ENCODE measurements at regions not wholly inside any gene's neighbourhood (a gene's known extent, or its start where the extent isn't known, plus 50 kb on each side); places are given as distances from the start of the nearest gene placed in this dataset.
"Not testable (repeated sequence)": the region's sequence is repeated elsewhere in the genome, so short reads cannot be mapped to it uniquely, and the experiment has no call there.

DNA sequence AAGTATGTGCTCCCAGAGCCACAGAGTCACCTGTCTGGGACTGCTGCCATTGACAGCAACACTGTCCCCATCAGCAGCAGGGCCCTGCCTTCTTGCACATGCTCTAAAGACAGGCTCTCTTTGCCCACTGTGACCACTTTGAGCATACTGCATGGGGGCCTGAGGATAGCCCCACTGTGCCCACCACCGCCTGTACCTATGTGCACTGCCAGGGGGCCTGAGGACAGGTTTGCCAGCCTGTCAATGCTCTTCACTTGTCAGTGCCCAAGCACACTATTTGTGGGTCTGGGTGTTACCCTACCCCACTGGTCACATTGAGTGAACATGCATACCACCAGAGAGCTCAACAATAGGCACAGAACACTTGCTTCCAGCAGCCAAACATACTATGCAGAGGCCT, 1137.0 kb upstream of the FANCL start:
- no peak for DNase-seq

DNA sequence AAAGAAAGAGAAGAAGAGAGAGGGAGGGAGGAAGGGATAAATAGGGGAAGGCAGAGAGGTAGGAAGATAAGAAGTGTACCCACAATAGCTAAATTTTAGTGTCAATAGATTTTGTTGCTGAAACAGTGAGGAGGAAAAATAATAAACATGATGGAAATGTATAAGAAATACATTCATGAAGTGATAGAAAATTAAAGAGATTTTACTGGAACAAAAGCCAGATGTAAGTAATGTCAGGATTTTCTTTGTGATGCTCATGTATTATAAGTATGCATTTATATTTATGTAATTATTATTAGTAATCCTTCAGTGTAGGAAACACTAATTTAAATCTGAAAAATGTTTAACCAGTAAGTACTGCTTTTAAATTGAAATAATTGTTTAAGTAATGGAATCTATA, 1125.2 kb upstream of the FANCL start:
- no peak for DNase-seq

DNA sequence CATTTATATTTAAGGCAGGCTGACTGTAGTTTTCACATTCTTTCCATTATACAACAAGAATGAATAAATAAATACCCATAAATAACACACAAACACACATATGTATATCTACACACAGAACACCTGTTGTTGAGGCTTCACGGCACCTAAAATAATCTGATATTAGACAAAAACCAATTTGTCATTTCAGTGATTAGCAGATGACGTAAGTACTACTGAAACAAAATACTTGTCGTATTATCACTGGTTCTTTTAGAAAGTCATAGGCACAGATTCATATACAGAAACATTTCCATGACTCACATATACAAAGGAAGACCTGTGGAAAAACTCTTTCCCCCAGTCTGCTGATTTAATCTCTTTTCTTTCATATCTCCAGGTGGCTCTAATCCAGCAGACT, 1113.4 kb upstream of the FANCL start:
- no peak for DNase-seq

DNA sequence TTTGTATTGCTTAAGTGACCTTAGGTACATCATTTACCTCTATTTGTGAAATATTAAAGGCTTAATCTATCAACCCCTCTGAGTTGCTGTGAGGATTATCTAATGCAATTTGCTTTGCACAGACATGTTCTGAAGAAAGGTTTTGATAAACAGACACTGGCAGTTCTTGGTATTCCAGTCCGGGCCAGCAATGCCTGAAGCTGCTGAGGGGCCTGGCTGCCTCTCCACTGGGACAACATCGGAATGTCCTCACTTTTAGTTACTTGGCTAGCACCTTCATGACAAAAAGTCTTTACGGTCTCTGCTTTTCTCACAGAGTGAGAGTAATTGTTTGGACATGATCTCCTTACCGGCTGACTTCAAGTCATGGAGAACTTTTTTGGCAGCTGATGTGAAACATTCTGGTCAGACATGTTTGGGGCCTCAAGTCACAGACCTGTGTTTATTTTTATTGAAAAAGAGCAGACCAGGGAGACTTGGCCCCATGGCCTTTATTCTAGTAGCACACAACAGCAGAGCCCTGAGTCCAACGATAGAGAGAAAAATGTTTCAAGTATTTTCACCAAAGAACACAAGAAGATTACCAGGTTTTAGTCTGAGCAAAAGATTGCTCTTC, 1112.3 kb upstream of the FANCL start:
- no peak for DNase-seq

DNA sequence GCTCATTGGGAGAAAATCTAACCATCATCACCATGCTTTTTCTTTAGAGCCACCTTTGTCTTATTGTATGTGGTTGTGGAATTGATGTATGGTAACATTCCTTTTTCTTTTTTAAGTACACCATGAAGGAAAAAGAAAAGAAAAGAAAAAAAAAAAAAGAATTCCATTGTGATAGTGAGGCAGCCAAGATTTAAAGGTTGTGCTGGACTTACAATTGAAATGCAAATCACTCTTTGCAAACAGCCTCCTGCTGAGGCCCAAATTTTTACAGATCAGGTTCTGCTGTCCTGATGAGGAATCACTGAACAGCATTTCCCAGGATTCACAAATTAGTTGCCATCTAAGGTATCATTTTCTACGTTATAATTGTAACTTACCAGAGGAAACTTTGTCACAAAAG, 1101.0 kb upstream of the FANCL start:
- no peak for DNase-seq

DNA sequence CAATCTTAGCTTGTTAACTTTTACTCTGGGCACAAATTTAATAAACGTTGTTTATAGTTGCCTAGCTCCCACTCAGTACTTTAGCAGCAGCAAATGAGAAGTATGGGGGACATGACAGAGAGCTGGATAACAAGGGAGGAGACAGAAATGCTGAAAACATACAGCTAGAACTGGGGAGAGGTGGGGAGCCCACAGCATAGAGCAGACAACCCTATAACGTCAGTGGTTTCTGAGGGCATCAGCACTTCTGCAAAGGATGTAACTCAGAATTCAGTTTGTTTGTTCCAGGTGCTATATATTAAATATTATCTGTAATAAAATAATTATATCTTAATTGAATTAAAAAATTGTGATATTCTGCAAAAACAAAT, 1098.7 kb upstream of the FANCL start:
- DNase-seq: no peak

DNA sequence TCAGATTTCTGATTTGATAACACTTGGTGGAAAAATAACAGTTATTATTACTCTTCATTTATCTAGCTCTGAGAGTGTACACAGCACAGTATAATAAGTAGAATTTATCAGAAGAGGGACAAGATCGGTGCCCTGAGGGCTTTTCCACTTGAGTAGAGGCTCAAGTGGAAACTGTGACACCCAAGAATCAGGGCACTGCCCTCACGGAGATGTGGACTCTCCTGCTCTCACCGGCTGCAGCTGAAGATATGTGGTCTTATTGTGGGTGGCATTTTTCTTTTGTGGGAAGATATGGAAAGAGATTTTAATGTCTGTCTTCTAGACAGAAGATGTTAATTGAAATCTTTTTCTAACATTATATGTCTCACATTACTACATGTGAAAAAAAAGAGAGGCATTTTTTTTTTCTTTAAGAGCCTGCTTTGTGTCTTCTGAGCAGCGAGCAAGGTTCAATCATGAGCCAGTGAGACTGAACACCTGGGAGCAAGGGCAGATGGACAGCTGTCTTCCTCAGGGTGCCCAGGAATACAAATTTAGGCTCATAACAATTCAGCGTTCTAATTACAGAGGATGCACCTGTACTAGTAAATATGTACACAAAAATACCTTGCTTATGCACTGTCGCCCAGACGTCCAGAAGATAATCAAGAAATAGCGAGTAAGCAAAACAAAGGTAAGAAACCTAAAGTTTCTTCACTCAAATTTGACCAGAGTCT, 1098.2 kb upstream of the FANCL start:
- peak; percentile 56 for DNase-seq

DNA sequence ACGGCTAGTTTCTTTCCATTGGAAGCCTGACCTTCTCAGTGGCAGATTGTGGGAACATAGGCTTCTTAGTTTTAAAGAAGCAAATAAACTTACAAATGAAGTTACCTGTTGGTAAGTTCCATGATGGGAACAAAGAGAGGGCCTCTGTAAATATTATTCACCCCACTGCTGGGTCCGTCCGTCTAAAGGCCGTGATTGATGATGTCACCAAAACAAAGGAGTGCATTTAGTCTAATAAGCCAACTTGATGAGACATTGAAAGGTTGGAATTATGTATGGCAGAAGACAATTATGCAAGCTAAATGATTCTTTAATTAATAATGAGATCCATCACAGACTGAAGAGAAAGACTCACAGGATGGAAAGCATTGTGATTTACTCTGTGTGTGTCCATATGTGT, 1091.9 kb upstream of the FANCL start:
- DNase-seq: no peak

DNA sequence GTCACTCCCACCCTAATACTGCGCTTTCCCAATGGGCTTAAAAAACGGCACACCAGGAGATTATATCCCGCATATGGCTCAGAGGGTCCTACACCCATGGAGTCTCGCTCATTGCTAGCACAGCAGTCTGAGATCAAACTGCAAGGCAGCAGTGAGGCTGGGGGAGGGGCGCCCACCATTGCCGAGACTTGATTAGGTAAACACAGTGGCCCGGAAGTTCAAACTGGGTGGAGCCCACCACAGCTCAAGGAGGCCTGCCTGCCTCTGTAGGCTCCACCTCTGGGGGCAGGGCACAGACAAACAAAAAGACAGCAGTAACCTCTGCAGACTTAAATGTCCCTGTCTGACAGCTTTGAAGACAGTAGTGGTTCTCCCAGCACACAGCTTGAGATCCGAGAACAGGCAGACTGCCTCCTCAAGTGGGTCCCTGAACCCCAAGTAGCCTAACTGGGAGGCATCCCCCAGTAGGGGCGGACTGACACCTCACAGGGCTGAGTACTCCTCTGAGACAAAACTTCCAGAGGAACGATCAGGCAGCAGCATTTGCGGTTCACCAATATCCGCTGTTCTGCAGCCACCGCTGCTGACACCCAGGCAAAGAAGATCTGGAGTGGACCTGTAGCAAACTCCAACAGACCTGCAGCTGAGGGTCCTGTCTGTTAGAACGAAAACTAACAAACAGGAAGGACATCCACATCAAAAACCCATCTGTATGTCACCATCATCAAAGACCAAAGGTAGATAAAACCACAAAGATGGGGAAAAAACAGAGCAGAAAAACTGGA, 1085.6 kb upstream of the FANCL start:
- not testable (repeated sequence) for DNase-seq

DNA sequence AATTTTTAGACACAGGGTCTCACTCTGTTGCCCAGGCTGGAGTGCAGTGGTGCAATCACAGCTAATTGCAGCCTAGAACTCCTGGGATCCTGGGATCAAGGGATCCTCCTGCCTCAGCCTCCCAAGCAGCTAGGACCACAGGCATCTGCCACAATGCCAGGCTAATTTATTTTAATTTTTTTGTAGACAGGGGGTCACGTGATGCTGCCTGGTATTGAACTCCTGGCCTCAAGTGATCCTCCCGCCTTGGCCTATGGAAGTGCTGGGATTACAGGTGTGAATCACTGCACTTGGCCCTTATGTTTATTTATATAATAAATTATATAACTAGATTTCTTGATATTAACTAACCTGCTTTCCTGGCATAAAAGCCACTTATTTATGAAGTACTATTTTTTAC, 1081.7 kb upstream of the FANCL start:
- no peak for DNase-seq

DNA sequence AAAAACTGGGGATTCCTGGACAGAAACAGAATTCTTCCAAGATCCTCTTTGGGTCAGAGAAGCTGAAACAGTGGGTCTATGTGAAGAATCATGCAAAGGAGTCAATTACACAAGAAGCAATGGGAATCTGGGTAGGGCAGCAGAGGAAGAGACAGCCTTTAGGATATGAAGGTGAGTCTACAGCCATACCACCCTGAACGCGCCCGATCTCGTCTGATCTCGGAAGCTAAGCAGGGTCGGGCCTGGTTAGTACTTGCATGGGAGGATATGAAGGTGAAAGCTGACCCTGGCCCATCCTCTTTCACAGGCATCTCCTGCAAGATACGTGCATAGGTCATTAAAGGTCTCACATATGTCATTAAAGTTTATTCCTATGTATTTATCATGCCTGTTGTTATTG, 1080.9 kb upstream of the FANCL start:
- no peak for DNase-seq

DNA sequence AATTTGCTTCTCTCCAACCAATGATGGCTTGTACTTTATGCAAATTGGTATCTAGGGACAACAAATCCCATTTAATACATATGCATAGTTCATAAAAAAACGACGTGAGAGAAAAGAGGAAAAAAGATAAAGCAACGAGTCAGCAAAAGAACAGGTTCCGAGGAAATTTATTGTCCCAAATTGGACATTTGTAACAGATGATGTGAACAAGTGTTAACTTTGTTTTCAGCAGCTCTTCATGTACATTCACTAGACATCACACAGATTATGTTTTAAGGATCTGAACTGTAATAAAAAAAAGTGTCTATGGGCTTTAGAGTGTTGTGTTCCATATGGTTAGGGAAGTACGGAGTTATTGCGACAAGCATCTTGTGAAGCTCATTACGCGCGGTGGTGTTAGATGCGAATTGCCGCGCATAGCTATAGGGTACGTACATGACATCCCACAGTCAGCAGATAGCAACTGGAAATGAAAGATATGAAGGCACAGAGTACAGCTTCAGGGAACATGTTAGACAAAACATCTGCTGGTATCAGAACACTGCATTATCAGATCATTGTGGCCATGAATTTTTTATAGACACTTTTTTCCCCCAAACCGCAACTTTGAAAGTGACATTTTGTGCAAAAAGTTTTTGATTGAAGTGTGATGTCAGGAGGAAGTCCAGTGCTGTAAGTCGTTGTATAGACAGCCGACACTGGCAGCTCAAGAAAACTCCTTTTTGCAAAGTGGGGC, 1073.1 kb upstream of the FANCL start:
- DNase-seq: no peak

DNA sequence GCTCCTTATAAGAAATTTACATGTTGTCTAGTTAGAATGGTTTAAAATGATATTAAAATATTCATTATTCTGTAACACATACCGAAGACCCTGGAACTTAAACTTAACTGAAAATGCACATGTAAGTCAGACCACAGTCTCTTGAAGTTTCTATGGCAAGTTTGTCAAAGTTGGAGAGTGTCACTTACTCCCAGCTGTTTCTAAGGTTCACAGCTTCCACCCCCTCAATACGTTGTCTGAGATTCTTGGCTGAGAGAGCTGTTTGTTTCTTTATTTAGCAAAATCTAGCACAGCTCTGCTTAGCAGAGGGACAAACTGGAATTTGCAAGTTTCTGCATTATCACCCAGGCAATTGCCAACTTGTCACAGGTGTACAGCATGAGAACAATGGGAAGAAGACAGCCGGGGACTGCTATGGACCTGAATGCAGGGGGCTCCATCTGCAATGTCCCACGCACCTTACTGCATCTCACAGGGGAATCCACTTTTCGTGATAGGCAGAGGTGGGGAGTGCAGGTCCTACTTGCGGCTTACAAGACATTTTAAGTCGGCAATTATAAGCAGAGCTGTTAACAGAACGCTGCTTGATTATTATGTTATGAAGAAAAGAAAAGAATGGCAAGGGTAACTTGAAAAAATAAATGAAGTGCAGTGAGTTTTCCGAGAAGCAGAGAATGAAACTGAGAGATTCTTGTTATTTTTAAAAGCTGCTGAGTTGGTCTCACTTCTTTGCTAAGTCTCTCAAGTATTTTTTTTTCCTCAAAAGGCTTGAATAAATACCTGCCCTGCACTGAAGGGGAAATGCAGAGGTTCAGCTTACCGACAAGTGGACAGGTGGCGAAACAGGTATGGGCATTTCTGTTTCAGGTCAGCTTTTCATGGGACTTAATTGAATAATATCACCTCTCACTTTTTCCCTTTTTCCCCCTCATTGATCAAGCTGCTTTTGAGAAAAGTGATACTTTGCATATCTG, 1072.1 kb upstream of the FANCL start:
- DNase-seq: no peak

DNA sequence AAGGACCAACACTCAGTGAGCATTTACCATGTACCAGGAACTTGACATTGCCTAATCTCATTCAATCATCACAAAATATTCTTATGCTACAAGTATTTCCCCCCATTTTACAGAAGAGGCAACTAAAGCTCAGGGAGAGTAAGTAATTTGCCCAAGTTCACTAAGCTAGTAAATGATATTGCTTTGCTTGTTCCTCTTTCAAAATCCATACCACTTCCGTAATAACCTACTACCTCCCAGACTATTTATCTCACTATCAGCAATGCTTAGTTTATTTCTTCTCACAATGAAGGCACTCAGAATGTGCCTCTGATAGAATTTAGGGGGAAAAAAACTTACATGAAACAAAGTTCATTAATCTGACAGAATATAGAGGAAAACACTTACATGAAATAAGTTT, 1070.9 kb upstream of the FANCL start:
- DNase-seq: no peak

DNA sequence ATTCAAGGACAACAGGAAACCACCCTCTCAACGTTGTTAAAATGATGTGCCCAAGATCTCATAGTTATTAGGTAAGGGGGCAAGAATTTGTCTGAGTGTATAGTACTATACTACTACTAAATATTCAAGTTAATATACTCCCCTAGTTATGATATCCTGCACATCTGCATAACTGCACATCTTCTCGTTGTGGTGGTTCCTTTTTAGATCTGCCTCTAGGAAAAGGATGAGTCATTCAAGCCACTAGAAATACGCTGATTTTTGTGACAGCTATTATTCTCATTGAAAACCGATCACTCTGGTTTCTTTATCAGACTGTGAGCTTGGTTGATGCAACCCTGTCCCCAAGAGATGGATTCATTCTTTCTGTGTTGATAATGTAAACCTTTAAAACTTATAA, 1067.0 kb upstream of the FANCL start:
- no peak for DNase-seq

DNA sequence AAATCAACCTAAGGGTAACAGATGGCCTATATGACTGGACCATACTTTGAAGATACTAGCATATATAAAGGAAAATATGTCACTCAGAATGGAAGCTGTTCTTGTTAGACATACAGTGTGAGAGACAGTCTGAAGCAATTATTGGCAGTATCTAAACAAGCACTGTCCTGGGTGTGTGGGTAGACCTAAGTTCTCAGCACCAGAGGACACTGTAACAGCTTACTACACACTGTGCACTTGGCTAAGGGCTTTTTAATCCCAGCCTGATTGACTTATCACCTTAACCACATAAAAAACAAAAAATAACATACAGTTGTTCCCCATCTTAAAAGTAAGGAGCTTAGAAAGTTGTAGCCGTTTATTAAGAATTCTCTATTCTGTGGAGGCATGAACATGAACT, 1066.1 kb upstream of the FANCL start:
- DNase-seq: no peak

DNA sequence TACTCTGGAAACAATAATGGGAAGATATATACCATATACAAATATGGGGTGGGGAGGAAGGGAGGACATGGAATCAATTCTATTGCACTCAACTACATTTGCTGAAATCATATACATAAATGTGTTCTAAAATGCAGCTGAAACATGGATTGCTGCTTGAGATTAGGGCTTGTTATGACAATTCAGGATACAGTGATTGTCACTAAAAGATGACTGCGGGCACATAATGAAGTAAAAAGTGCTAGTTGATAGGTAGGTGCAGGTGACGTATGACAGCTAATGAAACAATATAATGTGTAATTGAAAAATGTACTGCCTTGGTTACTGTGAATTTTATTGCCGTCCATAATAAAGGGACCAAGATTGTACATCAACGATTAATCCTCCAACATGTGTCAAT, 1062.1 kb upstream of the FANCL start:
- DNase-seq: no peak

DNA sequence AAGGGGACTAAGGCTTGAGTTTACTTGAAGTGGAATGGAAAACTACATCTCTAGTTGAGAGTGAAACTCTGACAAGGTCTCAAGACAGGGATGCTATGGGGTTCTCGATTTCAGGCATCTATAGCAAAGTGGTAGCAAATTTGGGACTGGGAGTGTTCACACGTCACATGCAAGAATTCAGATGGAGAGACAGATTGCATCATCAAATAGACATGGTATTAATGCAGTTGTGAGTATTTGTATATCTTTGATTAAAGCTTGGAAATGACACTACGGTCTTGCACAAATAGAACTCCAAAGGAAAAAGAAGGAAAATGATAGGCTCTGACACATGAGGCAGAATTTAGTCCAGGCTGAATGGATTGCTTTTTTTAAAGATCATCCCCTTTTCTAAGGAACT, 1061.6 kb upstream of the FANCL start:
- no peak for DNase-seq

DNA sequence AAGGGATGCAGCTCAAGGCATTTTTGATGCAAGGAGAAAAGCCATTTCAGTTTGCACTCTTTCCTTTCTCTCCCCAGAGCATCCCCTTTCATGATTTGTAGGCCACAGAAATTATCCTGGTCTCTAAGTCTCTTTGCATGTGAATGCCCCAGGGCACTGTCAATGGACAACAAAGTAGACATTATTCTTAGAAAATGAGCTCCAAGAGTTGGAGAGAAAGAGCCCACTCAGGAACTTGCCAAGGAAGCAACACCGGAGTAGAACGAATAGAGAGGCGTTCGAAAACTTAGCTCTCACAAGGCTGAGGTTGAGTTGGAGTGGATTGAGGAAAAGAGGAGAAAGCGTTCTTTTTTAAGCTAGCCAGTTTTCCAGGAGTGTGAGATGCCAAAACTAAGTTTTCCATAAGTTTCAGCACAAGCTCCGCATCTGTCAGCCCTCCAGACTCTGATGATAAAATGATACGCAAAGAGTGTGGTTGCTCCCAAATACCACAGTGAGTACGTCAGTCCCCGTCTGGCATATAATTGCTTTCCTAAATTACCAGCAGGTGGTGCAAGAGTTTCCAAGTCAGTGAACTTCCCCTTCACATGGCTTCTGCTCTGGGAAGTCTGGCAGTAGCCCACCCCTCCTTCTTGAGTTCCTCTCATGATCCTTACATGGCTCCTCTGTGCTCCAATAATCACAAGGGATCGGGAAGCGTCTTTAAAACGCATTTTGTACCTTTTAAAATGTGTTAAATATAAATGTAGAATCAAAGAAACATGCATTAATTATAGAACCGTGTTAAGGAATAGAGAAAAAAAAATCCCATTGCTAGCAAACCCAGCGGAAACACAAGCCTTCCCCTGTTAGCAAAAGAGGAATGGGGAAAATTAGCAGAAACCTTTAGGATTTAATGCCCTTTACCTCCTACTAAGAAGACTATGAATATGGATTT, 1060.6 kb upstream of the FANCL start:
- peak; percentile 48 for DNase-seq

DNA sequence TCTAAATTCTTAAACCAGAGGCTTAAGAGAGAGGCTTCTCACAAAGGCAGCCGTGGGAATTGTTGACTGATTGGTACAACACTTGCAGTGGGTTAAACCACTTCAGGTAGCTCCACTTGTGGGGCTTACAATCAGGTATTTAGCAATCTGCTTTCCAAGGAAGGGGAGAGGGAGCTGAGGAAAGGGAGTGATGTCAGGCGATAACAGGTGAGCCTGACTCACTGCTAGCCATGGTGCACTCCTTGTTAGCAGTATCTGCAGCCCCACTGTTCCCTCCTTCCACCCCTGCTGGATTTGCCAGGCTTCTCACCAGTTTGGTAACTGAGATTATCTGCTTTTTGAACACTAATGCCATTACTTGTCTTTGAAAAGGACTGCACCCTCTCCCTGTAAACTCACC, 1056.7 kb upstream of the FANCL start:
- no peak for DNase-seq

DNA sequence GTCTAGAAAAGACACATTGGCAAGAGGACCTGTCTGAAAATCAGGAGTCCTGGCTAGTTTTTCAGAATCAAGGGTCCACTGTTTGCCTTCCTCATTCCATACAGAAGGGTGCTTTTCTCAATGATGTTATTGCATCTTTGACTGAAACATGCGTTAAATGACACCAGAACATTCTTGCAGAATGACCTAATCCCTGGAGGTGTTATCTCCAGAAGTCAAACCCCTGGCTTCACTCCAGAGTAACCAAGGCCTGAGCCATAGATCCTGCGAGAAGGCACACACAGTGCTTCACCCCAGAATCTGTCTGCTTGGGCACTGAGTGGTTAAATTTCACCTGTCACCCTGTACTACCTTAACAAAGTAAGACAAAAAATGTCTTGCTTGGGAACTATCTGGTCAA, 1055.2 kb upstream of the FANCL start:
- no peak for DNase-seq

Measured in NCI-H146 (cell line).